Heart right ventricle (tissue), 16 donors: ENCODE measurements at regions not wholly inside any gene's neighbourhood (a gene's known extent, or its start where the extent isn't known, plus 50 kb on each side); places are given as distances from the start of the nearest gene placed in this dataset.

Source experiments
- ATAC-seq, 8 donors: fragments of 200-7000 bp; cut with Tn5 transposase; one replicate each; pipeline ENCODE4 v1.9.1; 2020; ENCODE audit warnings: mild to moderate bottlenecking in 8 of 8, moderate library complexity in 8 of 8, moderate number of reproducible peaks in 1 of 8
- DNase-seq, 2 donors: peaks; one replicate each; pipeline ENCODE4 v3.0.0-alpha.2; 2020
- H3K27ac ChIP-seq, 10 donors: fragments of 200-600 bp; sonication (generic) in 2 of 10; one replicate each; pipeline versions ENCODE4 v1.5.0 to v1.8.0; 2020 to 2022; ENCODE audit warnings: mild to moderate bottlenecking in 3 of 10
- H3K27me3 ChIP-seq, 7 donors: fragments of 200-600 bp; one replicate each; pipeline ENCODE4 v1.8.0; 2021 to 2022; ENCODE audit warnings: mild to moderate bottlenecking in 2 of 7
- H3K36me3 ChIP-seq, 9 donors: fragments of 200-600 bp; sonication (generic) in 1 of 9; one replicate each; pipeline versions ENCODE4 v1.5.0 to v1.8.0; 2020 to 2022; ENCODE audit warnings: mild to moderate bottlenecking in 2 of 9
- H3K4me1 ChIP-seq, 9 donors: fragments of 200-600 bp; sonication (generic) in 1 of 9; one replicate each; pipeline versions ENCODE4 v1.5.0 to v1.8.0; 2020 to 2022; ENCODE audit warnings: mild to moderate bottlenecking in 4 of 9
- H3K4me3 ChIP-seq, 10 donors: fragments of 200-600 bp; sonication (generic) in 2 of 10; one replicate each; pipeline versions ENCODE4 v1.5.0 to v1.8.0; 2020 to 2022; ENCODE audit warnings: mild to moderate bottlenecking in 7 of 10, moderate library complexity in 2 of 10
- H3K9me3 ChIP-seq, 11 donors: fragments of 200-600 bp in 10 of 11; sonication (generic) in 2 of 11; one replicate each; pipeline versions ENCODE4 v1.5.0 to v1.8.0; 2013 to 2022; ENCODE audit warnings: mild to moderate bottlenecking in 2 of 11, control low read depth in 1 of 11, moderate library complexity in 1 of 11
- WGBS, 2 donors: extraction: QIAGEN DNeasy Blood & Tissue Kit; methylation state at CpG; one replicate each; pipeline ENCODE4 v1.1.7; 2013; ENCODE audit warnings: inconsistent platforms in 1 of 2; 5-methylcytosine and 5-hydroxymethylcytosine counted together
- intact Hi-C, 10 donors: fragments of 100-400 bp; cut with DNase I; formaldehyde crosslinking; loops; one replicate each; pipeline versions ENCODE4 v1.11.1 to v1.14.2; 2022
- TF ChIP-seq, protein P1 (sequence below), 9 donors: fragments of 200-600 bp; sonication (generic) in 2 of 9; IDR thresholded peaks; one replicate each; pipeline versions ENCODE4 v1.5.0 to v1.8.0; 2021 to 2022; ENCODE audit warnings: antibody characterized with exemption in 9 of 9, mild to moderate bottlenecking in 5 of 9, moderate library complexity in 1 of 9
- donor health status: Arrhythmogenic right ventricular cardiomyopathy.
- donor health status: ischemic (EF 13 %, LVEDD 7.1; RV severe dilation, severe dysfunction).
- donor health status: healthy with polysubstance abuse.
- donor health status: DM: no; HTN: yes; CAD: no.
- donor health status: DM: no; HTN: no; CAD: no.
- donor health status: ischemic (EF 25% LVEDD 6.9; RV normal size, moderate dysfunction).
- donor health status: ischemic (EF 25% LVEDD 5.7; RV mildly dilated, moderate dysfunction).
- donor health status: healthy.
- donor health status: DM: yes; HTN: yes; CAD: no.
- donor health status: Ischemic cardiomyopathy.
- donor health status: ischemic (EF 35%, LVEDD 5.7; RV mildly dilated, moderate dysfunction).
- donor health status: nonischemic (EF 11% LVEDD 7.7; RV severe dilation, severe dysfunction).
- donor health status: DM: yes; HTN: yes; CAD: no.
- donor health status: PGD.
- donor health status: ischemic (EF 29% LVEDD 5.4; RV normal size, mild dysfunction).
- donor health status: nonischemic (EF 23%, LVEDD 6.1; RV moderate dilation, normal function).

DNA sequence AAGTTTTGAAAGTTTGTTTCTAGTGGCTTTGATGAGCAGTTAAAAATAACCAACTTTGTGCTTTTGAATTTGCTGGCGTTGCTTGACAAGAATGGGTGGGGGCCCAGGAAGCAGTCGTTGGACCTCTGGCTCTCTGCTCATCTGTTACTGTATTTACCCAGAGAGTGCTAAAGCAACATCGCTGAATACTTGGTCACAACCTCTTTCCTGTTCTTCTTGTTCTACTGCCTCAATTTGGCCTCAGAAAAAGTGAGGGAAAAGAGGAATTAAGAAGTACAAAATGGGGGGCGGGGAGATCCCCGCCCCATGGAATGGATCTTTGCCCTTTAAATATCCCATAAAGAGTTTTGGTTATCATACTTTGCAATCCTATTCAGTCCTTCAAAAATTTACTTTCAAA lies 221.5 kb upstream of the G2E3 start:
- TF ChIP-seq, protein P1, sequence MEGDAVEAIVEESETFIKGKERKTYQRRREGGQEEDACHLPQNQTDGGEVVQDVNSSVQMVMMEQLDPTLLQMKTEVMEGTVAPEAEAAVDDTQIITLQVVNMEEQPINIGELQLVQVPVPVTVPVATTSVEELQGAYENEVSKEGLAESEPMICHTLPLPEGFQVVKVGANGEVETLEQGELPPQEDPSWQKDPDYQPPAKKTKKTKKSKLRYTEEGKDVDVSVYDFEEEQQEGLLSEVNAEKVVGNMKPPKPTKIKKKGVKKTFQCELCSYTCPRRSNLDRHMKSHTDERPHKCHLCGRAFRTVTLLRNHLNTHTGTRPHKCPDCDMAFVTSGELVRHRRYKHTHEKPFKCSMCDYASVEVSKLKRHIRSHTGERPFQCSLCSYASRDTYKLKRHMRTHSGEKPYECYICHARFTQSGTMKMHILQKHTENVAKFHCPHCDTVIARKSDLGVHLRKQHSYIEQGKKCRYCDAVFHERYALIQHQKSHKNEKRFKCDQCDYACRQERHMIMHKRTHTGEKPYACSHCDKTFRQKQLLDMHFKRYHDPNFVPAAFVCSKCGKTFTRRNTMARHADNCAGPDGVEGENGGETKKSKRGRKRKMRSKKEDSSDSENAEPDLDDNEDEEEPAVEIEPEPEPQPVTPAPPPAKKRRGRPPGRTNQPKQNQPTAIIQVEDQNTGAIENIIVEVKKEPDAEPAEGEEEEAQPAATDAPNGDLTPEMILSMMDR (IDR thresholded peaks at IDR 0.05) = no peak
- Histone ChIP-seq H3K27ac (no peak overlapping the region), H3K4me1 (peaks cover 0 to 22% (median 0%) of the 10 kb centered on the region in 9 donors), H3K36me3 (no peaks in the 10 kb centered on the region), H3K9me3 (peaks cover 0 to 4% (median 0%) of the 10 kb centered on the region in 11 donors), H3K4me3 (no peak overlapping the region), H3K27me3 (no peaks in the 10 kb centered on the region)
- intact Hi-C loops = no loop called here
- 58 to 70% methylated on average over 5 of the region's 5 CpGs for WGBS, 2 donors
- no peak for ATAC-seq
- no peak for DNase-seq

DNA sequence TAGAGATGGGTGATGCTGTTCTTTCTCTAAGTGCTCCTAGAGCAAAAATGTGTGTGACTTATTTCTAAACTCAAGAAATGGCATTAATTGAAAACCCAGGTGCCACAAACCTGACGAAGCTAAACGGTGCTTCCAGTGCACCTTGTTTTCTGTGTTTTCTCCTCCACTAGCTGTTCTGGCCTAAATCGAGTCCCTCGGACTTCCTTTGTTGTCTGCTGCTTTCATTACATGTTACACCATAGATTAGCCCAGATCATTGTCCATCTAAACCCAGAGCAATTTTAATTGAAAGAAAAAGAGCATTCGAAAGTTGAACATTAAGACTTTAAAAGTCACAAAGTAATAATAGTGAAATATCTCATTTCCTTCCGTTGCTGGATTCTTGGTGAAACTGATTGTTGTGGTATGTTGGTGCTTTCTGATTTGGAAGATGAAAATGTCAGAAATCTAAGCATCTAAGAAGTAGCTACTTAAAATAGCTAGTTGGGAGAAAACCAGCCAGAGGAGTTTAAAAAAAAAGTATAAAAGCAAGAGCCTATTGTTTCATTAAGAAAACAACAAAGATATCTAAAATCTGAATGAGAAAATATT lies 219.6 kb upstream of the G2E3 start:
- intact Hi-C loops = no loop called here
- ATAC-seq (peak in 2 of 8 donors; percentile 26 to 52), DNase-seq (no peak)
- TF ChIP-seq, protein P1 (IDR thresholded peaks at IDR 0.05) = no peak
- 59 to 76% methylated on average over 6 of the region's 6 CpGs for WGBS, 2 donors
- no peak overlapping the region for H3K4me3 ChIP-seq
- H3K27ac ChIP-seq = peak overlapping the region in 4 of 10 donors; percentile 31 to 49 (median 40)
- peaks cover 0 to 4% (median 0%) of the 10 kb centered on the region in 11 donors for H3K9me3 ChIP-seq
- H3K27me3 ChIP-seq = no peaks in the 10 kb centered on the region
- no peaks in the 10 kb centered on the region for H3K36me3 ChIP-seq
- peaks cover 0 to 22% (median 0%) of the 10 kb centered on the region in 9 donors for H3K4me1 ChIP-seq

DNA sequence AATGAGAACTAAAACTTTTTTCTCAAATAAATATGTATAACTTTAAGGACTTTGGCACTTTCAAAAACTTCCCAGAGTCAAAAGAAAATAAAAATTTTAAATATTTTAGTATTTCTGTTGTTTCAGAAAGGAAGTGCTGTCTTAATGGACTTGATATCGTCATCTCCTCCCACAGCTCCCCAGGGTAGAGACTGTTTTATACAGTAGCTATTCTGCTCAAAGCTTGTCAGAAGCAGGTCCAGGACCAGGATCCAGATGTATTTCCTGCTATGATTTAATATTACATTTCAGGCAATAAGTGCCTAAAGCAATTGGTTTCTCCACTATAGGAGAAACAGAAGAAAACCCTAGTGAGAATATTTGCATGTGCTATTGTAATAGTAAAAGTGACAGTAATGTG lies 218.5 kb upstream of the G2E3 start:
- intact Hi-C loops = no loop called here
- Histone ChIP-seq H3K27me3 (no peaks in the 10 kb centered on the region), H3K36me3 (no peaks in the 10 kb centered on the region), H3K4me1 (peaks cover 0 to 22% (median 0%) of the 10 kb centered on the region in 9 donors), H3K9me3 (peaks cover 0 to 4% (median 0%) of the 10 kb centered on the region in 11 donors), H3K4me3 (no peak overlapping the region), H3K27ac (peak overlapping the region in 4 of 10 donors; percentile 31 to 49 (median 42))
- 42 to 59% methylated on average over 1 of the region's 1 CpG for WGBS, 2 donors
- DNase-seq (peak in 1 of 2 donors; percentile 7), ATAC-seq (peak in 2 of 8 donors; percentile 67 to 72)
- TF ChIP-seq, protein P1 (IDR thresholded peaks at IDR 0.05) = no peak

DNA sequence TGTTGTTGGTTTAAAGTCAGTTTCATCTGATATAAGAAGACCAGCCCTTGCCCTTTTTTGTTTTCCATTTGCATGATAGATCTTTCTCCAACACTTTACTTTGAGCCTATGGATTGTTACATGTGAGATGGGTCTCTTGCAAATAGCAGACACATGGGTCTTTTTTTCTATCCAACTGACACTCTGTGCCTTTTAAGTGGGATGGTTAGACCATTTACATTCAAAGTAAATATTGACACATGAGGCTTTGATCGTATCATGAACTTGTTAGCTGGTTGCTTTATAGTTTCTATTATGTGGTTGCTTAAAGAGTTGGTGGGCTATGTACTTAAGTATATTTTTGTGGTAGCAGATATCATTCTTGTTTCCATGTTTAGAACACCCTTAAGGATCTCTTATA lies 213.4 kb upstream of the G2E3 start:
- TF ChIP-seq, protein P1 (IDR thresholded peaks at IDR 0.05) = no peak
- intact Hi-C loops = no loop called here
- Histone ChIP-seq H3K36me3 (no peaks in the 10 kb centered on the region), H3K4me3 (no peak overlapping the region), H3K9me3 (peaks cover 0 to 9% (median 0%) of the 10 kb centered on the region in 11 donors), H3K4me1 (peaks cover 0 to 6% (median 0%) of the 10 kb centered on the region in 9 donors), H3K27me3 (no peaks in the 10 kb centered on the region), H3K27ac (no peak overlapping the region)
- ATAC-seq (no peak), DNase-seq (no peak)
- 93 to 97% methylated on average over 1 of the region's 1 CpG for WGBS, 2 donors
